GM21717 (cell line): ENCODE measurements at regions not wholly inside any gene's neighbourhood (a gene's known extent, or its start where the extent isn't known, plus 50 kb on each side); places are given as distances from the start of the nearest gene placed in this dataset.
"Not testable (repeated sequence)": the region's sequence is repeated elsewhere in the genome, so short reads cannot be mapped to it uniquely, and the experiment has no call there.

Experiments used
- ATAC-seq: cut with Tn5 transposase; IDR thresholded peaks from one replicate; pipeline ENCODE4 v1.9.1; 2021; ENCODE audit warnings: mild to moderate bottlenecking, moderate library complexity; ENCODE audit not compliant: unreplicated experiment

DNA sequence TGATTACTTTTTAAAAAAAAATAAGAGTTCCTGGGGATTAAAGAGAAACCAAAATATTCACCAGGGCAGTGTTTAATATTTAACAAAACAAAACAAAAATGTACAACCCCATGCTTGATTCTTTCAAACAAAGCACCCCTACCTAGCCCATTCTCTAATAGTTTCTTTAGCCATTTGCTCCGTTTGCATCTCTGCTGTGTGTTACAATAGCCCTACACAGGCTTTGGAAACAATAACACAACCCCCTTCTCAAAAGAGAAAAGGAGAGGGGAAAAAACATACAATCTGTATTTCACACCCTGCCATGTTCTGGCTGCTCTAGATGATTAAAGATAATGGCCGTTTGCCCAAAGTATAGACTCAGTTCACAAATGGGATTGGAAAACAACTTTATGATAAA, 302.9 kb downstream of the CPS1 start:
- no peak for ATAC-seq

GRCh38 chr2:210860276-210860675, 303.9 kb downstream of the CPS1 start:
- no peak for ATAC-seq

DNA sequence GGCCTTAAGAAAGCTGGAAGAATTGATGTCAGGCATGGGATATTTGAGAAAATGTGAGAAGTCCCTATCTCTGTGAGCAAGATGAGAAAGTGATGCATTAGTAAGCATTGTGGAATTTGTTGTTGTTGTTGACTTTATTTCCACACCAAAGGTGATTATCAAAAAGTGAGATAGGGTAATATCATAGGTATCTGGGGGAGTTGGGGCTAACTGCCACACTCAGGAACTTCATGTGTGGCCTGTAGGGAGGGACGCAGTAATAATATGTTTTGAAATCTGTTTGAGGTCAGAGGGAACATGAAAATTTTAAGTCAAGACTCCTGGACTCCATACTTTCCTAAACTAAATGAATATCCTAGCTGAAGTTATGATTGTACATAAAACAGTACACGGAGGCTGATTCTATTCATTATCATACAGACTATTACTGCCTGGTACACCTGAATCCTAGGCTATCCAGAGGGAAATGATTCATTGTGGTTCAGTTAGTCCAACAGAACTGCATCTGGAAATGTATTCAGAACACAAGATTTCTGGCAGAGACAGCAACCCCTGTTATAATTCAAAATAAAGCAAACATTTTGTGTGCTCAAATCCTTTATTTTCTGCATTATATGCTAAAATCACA, 304.8 kb downstream of the CPS1 start:
- no peak for ATAC-seq

GRCh38 chr2:210862283-210863065, 306.1 kb downstream of the CPS1 start:
- no peak for ATAC-seq

- no peak for ATAC-seq
Measured at GRCh38 chr2:210863283-210863682, 306.9 kb downstream of the CPS1 start.

DNA sequence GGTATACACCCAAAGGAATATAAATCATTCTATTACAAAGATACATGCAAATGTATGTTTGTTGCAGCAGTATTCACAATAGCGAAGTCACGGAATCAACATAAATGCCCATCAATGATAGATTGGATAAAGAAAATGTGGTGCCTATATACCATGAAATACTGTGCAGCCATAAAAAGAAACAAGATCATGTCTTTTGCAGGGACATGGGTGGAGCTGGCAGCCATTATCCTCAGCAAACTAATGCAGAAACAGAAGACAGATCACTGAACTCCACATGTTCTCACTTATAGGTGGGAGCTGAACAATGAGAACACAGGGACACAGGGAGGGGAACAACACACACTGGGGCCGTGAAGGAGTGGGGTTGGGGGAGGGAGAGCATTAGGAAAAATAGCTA, 315.2 kb downstream of the CPS1 start:
- ATAC-seq = not testable (repeated sequence)

DNA sequence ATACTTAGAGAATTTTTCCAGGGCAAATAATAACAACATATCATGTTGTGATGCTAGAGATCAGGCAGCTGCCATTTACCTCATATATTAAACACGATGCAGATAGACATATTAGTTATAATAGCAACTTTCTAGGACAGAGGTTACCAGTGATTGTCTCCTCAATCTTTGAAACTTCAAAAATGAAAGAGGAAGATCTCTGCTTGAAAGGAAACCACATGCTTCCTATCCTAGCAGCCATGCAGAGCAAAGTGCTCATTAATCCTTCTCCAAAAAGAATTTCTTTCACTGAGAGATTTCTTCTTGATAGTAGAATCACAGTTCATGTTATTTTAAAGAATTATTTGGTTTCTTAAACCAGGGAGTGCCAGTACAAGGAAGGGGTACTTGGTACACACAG, 317.2 kb downstream of the CPS1 start:
- ATAC-seq = peak; percentile 66

DNA sequence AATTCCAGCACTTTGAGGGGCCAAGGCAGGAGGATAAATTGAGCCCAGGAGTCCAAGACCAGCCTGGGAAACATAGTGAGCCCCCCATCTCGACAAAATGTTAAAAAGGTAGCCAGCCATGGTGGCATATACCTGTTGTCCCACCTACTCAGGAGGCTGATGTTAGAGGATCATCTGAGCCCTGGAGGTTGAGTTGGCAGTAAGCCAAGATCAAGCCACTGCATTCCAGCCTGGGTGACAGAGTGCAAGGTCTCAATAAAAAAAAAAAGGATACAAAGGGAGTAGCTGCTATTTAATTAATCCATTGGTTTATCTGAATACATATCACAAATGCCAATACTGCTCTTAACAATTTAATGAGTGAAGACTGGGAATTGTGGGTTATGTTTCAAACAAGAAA, 327.8 kb downstream of the CPS1 start:
- ATAC-seq = no peak

DNA sequence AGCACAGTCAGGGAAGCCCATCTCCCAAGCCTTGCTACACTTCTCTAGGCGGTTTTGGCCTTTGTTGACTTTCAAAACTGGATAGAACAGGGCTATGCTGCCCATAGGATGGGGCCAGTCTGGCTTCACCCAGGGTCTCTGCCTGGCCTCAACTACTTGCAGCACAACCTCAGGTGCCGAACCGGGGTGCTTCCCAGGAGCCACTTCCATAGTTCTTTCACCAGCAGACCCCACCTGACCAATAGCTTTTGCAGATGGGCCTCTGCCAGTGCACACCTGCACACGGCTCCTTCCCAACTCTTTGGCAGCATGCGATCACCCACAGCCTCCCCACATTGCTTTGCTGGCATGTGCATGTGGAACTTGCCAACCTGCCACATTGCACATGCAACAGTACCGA, 331.6 kb downstream of the CPS1 start:
- ATAC-seq = no peak

GRCh38 chr2:210895132-210895531, 338.7 kb downstream of the CPS1 start:
- no peak for ATAC-seq

DNA sequence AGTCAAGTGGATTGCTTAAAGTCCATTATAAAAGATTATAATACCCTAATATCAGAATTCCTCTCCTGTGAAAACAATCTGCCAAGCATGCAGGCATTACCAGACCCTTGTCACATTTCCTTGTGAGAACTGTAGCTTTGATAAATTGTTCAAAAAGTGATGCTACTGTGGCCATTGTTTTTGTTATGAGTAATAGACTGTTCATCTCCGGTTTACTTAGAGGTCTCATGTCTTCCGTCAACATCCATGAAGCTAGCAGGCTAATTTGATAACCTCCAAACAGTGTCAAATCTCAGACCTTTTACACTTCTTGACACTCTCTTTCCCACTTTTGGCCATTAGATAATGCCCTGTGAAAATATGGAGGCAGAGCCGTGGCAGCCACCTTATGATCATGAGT, 342.7 kb downstream of the CPS1 start:
- no peak for ATAC-seq

DNA sequence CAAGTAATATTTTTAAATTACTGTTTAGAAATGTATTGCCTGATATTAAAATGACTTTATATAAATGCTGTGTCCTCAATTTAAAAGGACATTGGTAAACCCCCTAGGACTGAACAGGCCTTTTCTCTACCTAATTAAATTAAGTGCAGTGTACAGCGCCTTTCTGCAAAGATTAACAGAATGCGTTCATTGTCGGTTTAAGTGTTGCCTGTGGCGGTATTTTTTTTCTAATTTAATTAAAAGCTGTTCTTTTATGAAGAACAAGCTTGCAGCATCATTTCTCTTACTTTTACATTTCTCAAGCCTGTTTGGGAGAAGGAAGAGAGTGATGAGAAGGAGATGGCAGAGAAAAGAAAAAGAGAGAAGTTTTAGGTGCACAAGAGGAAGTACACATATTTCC, 344.9 kb downstream of the CPS1 start:
- ATAC-seq = no peak

DNA sequence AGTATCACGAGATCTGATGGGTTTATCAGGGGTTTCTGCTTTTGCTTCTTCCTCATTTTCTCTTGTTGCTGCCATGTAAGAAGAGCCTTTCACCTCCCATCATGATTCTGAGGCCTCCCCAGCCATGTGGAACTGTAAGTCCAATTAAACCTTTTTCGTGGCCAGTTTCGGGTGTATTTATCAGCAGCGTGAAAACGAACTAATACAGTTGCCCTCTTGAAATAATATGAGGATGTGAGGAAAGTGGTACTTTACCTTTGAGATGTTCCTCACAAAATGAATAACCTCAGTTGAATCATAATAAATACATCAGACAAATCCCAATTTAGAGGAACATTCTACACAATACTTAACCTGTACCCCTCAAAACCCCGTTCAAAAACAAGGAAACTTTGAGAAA, 356.4 kb downstream of the CPS1 start:
- no peak for ATAC-seq

GRCh38 chr2:210913461-210913860, 357.1 kb downstream of the CPS1 start:
- ATAC-seq = no peak

DNA sequence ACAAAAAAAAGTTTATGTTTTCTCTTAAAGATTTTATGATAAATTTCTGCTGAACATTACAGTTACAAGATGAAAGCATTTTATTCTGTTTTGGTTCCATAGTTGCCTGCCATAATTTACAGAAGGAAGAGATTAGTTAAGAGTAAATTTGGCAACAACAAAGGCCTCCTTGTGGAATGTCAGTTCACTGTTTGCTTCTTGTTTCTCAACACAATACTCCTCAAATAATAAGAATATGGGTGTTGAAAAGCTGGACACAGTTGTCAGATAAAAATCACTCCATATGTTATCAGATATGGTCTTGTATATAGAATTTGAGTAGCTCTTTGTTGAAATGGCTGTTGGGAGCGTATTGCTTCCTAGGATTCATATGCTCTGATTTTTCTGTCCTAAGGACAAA, 359.5 kb downstream of the CPS1 start:
- no peak for ATAC-seq

- no peak for ATAC-seq
Measured at GRCh38 chr2:210917465-210917864, 361.1 kb downstream of the CPS1 start.

- ATAC-seq = no peak
Measured at GRCh38 chr2:210919128-210919527, 362.7 kb downstream of the CPS1 start.

DNA sequence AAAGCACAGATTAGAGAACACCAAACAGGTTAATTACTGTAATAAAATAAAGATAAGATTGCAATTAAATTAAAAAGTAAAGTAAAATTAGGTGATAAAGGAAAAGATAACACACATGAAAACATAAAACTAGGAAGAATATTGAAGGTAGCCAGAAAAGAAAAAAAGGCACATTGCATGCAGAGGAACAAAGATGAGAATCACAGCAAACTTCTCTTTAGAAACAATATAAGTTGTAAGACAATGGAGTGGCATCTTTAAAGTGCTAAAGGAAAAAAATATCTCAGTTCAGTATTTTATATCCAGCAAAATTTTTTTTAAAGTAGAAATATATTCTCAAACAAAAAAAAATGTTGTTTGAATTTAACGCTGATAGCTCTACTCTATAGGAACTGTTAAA, 366.0 kb downstream of the CPS1 start:
- no peak for ATAC-seq

- no peak for ATAC-seq
Measured at GRCh38 chr2:210928714-210929113, 372.3 kb downstream of the CPS1 start.

- ATAC-seq = no peak
Measured at GRCh38 chr2:210938228-210938627, 381.8 kb downstream of the CPS1 start.

- ATAC-seq = no peak
Measured at GRCh38 chr2:210946395-210946794, 390.0 kb downstream of the CPS1 start.

GRCh38 chr2:210950434-210951060, 394.1 kb downstream of the CPS1 start:
- not testable (repeated sequence) for ATAC-seq
